ENCODE measurements at regions not wholly inside any gene's neighbourhood (a gene's known extent, or its start where the extent isn't known, plus 50 kb on each side); places are given as distances from the start of the nearest gene placed in this dataset.

DNA sequence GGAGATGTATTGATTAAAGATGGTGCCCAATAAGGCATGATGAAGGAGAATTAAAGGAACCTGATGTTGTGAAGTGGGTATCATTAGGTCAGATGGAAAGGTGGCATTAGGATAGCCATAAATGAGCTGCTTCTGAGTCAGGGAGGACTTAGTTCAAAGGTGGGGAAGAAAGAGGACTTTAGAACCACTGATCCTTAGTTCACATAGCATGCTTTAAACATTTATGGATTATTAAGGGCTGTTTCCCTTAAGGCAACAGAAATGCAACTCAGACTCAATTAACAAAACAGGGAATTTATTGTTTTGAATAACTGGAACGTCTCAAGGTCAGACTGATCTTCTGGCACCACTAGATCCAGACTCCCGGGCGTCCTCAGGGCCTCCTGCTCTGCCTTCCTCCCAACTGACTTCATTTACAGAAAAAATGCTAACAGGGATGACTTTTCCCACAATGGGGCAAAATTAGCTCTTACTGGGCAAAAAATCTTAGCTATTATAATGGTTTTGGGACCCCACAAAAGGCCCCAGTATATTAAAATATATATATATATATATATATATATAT lies 1526.0 kb downstream of the TBC1D22A start:
- Histone ChIP-seq H4K20me1 (ENCODE audit: low read length) (no peaks in the 10 kb centered on the region), H3K4me1 (ENCODE audit: insufficient read depth, low read length) (no peaks in the 10 kb centered on the region), H3K27me3 (ENCODE audit: low read length) (no peaks in the 10 kb centered on the region), H3K9me2 (replicated peaks; ENCODE audit: low read length) (no peaks in the 10 kb centered on the region), H3K79me2 (ENCODE audit: low read length) (no peaks in the 10 kb centered on the region), H3K4me3 (ENCODE audit: low read length) (no peak overlapping the region), H3K9me3 (ENCODE audit: low read length) (no peaks in the 10 kb centered on the region), H3K9ac (ENCODE audit: low read length) (no peak overlapping the region), H2AFZ (ENCODE audit: low read length) (no peak overlapping the region), H3K27ac (ENCODE audit: low read length) (no peak overlapping the region), H3F3A (ENCODE audit: low read length, unreplicated experiment) (no peaks in the 10 kb centered on the region), H3K4me2 (ENCODE audit: low read length) (no peak overlapping the region), H3K36me3 (ENCODE audit: low read depth, low read length) (no peaks in the 10 kb centered on the region)
- intact Hi-C loops (cut with micrococcal nuclease) = no loop called here
- no TSS peak for BruUV-seq (replicated peaks)
- ChIA-PET CTCF (no interaction called here), POLR2A (ENCODE audit: unreplicated experiment) (no interaction called here)
- DNase-seq (no peak), ATAC-seq (no peak)
- TF ChIP-seq, protein P1, sequence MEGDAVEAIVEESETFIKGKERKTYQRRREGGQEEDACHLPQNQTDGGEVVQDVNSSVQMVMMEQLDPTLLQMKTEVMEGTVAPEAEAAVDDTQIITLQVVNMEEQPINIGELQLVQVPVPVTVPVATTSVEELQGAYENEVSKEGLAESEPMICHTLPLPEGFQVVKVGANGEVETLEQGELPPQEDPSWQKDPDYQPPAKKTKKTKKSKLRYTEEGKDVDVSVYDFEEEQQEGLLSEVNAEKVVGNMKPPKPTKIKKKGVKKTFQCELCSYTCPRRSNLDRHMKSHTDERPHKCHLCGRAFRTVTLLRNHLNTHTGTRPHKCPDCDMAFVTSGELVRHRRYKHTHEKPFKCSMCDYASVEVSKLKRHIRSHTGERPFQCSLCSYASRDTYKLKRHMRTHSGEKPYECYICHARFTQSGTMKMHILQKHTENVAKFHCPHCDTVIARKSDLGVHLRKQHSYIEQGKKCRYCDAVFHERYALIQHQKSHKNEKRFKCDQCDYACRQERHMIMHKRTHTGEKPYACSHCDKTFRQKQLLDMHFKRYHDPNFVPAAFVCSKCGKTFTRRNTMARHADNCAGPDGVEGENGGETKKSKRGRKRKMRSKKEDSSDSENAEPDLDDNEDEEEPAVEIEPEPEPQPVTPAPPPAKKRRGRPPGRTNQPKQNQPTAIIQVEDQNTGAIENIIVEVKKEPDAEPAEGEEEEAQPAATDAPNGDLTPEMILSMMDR (conservative IDR thresholded peaks at IDR 0.05; ENCODE audit: low read depth, low read length) = no peak
- TF ChIP-seq EZH2 (IDR thresholded peaks at IDR 0.05; ENCODE audit: low read length, unreplicated experiment) = no peak
- TF ChIP-seq EZH2phosphoT487 (IDR thresholded peaks at IDR 0.05; ENCODE audit: borderline replicate concordance, low read length) = no peak

DNA sequence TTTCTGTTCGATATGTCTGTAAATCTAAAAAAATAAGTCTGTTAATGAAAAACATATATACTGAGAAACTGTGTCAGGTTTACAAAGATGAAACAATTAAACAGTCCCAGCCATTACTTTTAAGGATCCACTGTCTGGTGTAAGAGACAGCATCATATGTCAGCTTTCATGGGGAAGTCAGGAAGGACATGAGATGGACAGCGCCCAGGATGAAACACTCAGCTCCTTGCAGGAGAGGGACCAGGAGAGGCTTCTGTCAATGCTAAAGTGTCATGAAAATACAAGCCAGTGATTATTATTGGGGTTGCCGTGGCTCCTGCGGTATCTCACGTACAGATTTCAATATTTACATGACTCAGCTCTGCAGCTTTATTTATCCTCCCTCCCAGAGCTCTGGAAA lies 1524.6 kb downstream of the TBC1D22A start:
- Histone ChIP-seq H3K36me3 (ENCODE audit: low read depth, low read length) (no peaks in the 10 kb centered on the region), H3K9me3 (ENCODE audit: low read length) (no peaks in the 10 kb centered on the region), H3K4me1 (ENCODE audit: insufficient read depth, low read length) (no peaks in the 10 kb centered on the region), H2AFZ (ENCODE audit: low read length) (no peak overlapping the region), H3K4me3 (ENCODE audit: low read length) (no peak overlapping the region), H3K4me2 (ENCODE audit: low read length) (no peak overlapping the region), H3F3A (ENCODE audit: low read length, unreplicated experiment) (no peaks in the 10 kb centered on the region), H4K20me1 (ENCODE audit: low read length) (no peaks in the 10 kb centered on the region), H3K27ac (ENCODE audit: low read length) (no peak overlapping the region), H3K27me3 (ENCODE audit: low read length) (no peaks in the 10 kb centered on the region), H3K79me2 (ENCODE audit: low read length) (no peaks in the 10 kb centered on the region), H3K9me2 (replicated peaks; ENCODE audit: low read length) (no peaks in the 10 kb centered on the region), H3K9ac (ENCODE audit: low read length) (no peak overlapping the region)
- intact Hi-C loops (cut with micrococcal nuclease) = no loop called here
- ChIA-PET POLR2A (ENCODE audit: unreplicated experiment) (no interaction called here), CTCF (no interaction called here)
- ATAC-seq = no peak
- BruUV-seq (replicated peaks) = no TSS peak
- TF ChIP-seq, protein P1 (conservative IDR thresholded peaks at IDR 0.05; ENCODE audit: low read depth, low read length) = no peak
- TF ChIP-seq EZH2 (IDR thresholded peaks at IDR 0.05; ENCODE audit: low read length, unreplicated experiment) (no peak), EZH2phosphoT487 (IDR thresholded peaks at IDR 0.05; ENCODE audit: borderline replicate concordance, low read length) (no peak)
- no peak for DNase-seq

DNA sequence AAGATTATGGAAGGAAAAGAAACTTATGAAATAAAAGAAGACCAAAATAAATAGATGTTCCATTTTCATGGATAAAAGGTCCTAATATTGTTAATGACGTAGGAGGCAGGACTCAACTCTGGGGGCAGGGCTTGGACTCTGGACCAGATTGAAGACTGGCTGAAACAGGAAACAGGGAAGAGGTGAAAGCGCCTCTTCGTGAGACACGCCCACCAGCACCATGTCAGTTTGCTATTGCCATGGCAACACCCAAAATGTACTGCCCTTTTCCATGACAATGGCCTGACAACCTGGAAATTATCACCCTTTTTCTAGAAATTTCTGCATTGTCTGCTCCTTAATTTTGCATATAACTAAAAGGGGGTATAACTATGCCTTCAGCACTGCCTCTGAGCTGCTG lies 1522.2 kb downstream of the TBC1D22A start:
- Histone ChIP-seq H3F3A (ENCODE audit: low read length, unreplicated experiment) (no peaks in the 10 kb centered on the region), H3K4me2 (ENCODE audit: low read length) (no peak overlapping the region), H3K4me3 (ENCODE audit: low read length) (no peak overlapping the region), H3K9ac (ENCODE audit: low read length) (no peak overlapping the region), H3K27ac (ENCODE audit: low read length) (no peak overlapping the region), H4K20me1 (ENCODE audit: low read length) (no peaks in the 10 kb centered on the region), H3K36me3 (ENCODE audit: low read depth, low read length) (no peaks in the 10 kb centered on the region), H3K27me3 (ENCODE audit: low read length) (no peaks in the 10 kb centered on the region), H3K9me2 (replicated peaks; ENCODE audit: low read length) (no peaks in the 10 kb centered on the region), H3K9me3 (ENCODE audit: low read length) (no peaks in the 10 kb centered on the region), H3K4me1 (ENCODE audit: insufficient read depth, low read length) (no peaks in the 10 kb centered on the region), H3K79me2 (ENCODE audit: low read length) (no peaks in the 10 kb centered on the region), H2AFZ (ENCODE audit: low read length) (no peak overlapping the region)
- POLR2A ChIA-PET (ENCODE audit: unreplicated experiment) = no interaction called here
- ATAC-seq (no peak), DNase-seq (no peak)
- intact Hi-C loops (cut with micrococcal nuclease) = no loop called here
- TF ChIP-seq EZH2 (IDR thresholded peaks at IDR 0.05; ENCODE audit: low read length, unreplicated experiment) = no peak
- TF ChIP-seq EZH2phosphoT487 (IDR thresholded peaks at IDR 0.05; ENCODE audit: borderline replicate concordance, low read length) = no peak
- TF ChIP-seq, protein P1 (conservative IDR thresholded peaks at IDR 0.05; ENCODE audit: low read depth, low read length) = no peak
- CTCF ChIA-PET = no interaction called here
- no TSS peak for BruUV-seq (replicated peaks)

All from PC-3 (cell line).